Erythroblast (primary cell): ENCODE measurements at regions not wholly inside any gene's neighbourhood (a gene's known extent, or its start where the extent isn't known, plus 50 kb on each side); places are given as distances from the start of the nearest gene placed in this dataset.

Experiments used
- GATA1 ChIP-seq: IDR thresholded peaks from 2 replicates; pipeline ENCODE4 v1.6.1; 2011; ENCODE audit warnings: low read depth, mild to moderate bottlenecking, control low read depth, low read length, moderate library complexity
- POLR2A ChIP-seq: IDR thresholded peaks from 2 replicates; pipeline ENCODE4 v1.6.1; 2011; ENCODE audit warnings: mild to moderate bottlenecking, low read length

DNA sequence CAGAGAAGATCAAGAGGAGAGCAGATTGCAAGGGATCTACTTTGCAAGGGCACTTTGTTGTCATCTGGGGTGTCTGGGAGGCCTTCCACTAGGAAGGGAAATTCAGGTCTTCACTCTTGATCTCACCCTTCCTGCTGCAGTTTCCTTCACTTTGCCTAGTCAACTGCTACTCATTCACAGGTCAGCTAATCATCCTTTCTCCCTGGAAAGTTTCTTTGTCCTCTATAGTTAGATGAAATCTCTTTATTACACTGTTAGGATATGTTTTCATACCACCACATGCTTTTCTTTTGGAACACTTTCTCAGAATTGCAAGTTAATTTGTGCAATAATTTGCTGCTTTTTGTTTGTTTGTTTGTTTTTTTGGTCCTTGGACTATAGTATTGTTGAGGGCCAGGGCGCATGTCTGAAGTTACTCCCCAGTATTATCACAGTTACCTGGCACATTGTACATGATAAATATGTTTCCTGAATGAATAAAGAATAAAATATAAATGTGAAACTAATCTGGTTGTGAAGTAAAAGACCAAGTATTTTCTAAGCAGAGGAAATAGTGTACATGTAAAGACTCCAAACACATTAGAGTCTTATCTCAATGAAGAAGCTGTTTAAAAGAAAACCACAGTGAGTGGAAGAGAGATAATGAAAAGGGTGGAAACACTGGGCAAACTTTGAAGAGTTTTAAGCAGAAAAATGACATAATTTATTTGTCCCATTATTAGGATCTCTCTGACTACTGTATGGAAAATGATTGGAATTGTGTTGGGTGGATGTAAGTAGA is 139.9 kb upstream of the DGKB start:
- TF ChIP-seq POLR2A (no peak), GATA1 (no peak)
